DMS153 (cell line): ENCODE measurements at regions not wholly inside any gene's neighbourhood (a gene's known extent, or its start where the extent isn't known, plus 50 kb on each side); places are given as distances from the start of the nearest gene placed in this dataset.
"Not testable (repeated sequence)": the region's sequence is repeated elsewhere in the genome, so short reads cannot be mapped to it uniquely, and the experiment has no call there.

Experiments used
- DNase-seq: peaks from one replicate; lab custom pipeline; 2025; lab: John Stamatoyannopoulos, UW

DNA sequence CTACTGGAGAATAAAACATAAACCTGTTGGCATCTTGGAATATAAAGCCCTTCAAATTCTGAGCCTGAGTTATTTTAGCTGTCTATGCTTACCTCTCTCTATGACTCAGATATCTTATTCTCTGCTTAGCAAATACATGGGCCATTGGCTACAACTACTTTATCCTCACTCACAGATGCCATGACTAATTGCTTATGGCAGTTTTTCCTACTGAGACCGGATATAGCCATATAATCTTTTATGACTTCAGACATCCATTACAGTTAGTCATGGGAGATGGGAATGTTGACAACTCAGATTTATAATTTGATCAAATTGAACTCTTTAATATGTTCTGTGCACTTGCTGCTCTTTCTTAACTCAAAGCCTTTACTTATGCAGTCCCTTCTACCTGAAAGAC lies 502.4 kb upstream of the ATP2B1 start:
- DNase-seq = no peak

DNA sequence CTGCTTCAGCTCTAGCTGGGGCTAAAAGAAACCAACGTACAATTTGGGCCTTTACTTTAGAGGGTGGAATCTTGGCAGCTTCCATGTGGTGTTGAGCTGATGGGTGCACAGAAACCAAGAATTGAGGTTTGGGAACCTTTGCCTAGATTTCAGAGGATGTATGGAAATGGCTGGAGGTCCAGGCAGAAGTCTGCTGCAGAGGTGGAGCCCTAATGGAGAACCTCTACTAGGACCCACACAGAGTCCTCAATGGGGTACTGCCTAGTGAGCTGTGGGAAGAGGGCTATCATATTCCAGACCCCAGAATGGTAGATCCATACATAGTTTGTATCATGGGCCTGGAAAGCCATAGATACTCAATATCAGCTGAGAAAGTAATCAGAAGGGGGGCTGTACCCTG lies 500.4 kb upstream of the ATP2B1 start:
- no peak for DNase-seq

DNA sequence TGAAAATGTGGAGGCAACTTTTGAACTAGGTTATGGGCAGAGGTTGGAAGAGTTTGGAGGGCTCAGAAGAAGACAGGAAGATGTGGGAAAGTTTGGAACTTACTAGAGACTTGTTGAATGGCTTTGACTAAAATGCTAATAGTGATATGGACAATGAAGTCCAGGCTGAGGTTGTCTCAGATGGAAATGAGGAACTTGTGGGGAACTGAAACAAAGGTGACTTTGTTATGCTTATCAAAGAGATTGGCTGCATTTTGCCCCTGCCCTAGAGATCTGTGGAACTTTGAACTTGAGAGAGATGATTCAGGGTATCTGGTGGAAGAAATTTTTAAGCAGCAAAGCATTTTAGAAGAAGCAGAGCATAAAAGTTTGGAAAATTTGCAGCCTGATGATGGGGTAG lies 499.7 kb upstream of the ATP2B1 start:
- not testable (repeated sequence) for DNase-seq

DNA sequence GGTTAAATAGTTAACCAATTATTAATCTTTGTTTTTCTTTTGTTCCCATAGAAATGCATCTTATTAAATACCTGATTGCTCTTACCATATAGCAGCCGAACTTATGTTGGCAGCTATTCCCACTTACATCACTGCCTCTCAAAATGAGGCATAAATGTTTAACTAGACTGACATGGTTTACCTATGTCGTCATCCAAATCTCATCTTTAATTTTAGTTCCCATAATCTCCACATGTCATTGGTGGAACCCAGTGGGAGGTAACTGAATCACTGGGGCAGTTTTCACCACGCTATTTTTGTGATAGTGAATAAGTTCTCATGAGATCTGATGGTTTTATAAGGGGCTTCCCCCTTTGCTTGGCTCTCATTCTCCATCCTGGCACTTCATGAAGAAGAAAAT lies 499.2 kb upstream of the ATP2B1 start:
- no peak for DNase-seq

DNA sequence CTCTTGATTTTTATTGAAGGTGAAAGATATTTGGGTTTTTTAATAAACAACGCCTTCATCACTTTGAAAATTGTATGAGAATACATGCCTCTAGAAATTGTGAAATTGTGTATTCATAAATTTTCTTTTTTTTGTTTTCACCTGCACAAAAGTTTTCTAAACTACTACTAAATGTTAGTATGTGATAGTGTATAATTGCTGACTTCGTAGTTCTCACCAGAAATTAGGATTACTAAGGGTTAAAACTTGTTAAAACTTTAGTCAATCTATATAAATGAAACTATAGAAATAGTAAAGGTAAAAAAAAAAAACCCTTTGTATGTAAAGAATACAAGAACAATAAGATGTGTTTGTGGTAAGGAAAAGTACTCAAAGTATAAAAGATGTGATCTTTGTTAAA lies 496.5 kb upstream of the ATP2B1 start:
- DNase-seq = no peak

DNA sequence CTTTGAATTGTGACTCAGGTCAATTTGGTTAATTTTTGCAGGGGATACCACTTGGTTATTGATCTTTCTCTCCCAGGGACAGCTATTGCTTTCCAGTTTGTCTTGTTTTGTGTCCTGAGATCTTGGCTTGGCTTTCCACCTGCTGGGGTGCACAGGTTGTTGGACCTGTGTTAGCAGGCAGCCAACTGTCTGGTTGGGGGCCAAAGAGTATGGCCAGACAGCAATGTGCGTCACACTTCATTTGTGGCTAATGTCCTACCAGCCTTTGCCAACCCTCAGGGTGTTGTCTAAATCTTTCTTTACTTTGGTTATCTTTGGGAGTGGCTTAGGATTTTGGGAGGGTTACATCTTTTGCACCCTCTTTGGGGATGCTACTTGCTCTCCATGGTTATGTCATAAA lies 494.9 kb upstream of the ATP2B1 start:
- DNase-seq = no peak

DNA sequence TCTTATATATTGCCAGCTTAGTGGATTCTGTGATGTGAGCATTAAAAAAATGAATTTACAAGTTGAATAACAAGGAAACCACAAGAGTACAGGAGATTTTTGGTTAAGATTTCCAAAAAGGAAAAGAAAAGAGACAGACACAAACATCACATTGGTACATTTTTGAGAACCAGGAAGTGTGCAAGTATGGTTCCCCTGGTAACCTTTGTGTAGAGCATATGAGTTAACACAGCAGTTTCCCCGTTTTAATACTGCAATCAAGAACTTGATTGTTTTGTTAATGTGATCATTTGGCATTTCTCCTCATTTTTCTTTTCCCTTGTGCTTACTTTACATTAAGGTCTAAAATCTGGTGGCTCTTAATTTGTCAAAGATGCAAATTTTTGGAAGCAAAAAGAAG lies 490.4 kb upstream of the ATP2B1 start:
- no peak for DNase-seq

DNA sequence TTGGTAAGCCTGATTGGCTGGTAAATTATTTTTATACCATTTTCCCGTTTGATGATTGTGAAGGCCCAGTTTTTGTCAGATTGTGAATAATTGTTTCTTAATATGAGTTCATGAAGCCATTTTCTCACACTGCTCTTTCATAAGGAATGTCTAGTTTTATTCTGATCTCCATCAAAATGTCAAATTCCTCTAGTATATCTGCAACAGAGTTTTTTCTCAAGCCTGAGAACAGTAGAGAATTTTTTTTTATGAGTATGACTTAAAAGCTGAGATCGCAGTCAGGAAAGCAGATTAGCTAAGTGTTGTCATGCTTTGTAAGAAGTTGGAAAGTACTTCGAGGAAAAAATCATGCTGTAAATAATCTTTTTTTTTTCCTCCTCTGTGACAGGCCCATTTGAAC lies 484.9 kb upstream of the ATP2B1 start:
- no peak for DNase-seq

DNA sequence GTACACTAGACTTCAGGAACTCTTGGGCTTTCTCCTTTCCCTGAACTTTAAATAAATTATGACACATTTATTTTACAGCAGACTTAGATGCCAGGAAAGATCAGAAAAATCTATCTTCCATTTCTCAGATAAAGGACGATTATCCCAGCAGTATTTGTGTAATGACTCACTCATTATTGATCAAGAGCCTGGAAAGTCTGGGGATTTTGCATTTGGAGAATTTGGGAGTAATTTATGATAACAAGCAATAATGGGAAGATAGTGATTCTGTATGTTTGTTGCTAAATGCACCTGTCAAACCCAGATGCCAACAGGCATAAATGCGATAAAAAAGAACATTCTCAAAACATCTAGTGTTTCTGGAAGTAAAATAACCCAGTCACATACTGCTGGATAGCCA lies 480.2 kb upstream of the ATP2B1 start:
- DNase-seq = no peak

DNA sequence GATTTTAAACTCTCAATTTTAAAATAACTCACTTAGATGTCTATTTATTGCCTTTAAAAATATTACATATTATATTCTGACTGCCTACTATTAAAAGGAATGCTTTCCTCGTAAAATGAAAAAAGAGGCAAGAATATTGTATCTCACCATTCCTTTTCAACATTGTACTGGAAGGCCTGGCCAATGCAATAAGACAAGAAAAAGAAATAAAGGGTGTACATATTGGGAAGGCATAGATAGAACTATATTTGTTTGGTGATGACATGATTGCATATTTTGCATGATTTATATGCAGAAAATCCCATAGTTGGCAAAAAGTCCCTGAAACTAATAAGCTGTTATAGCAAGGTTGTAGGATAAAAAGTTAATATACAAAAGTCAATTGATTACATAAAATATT lies 474.6 kb upstream of the ATP2B1 start:
- no peak for DNase-seq

DNA sequence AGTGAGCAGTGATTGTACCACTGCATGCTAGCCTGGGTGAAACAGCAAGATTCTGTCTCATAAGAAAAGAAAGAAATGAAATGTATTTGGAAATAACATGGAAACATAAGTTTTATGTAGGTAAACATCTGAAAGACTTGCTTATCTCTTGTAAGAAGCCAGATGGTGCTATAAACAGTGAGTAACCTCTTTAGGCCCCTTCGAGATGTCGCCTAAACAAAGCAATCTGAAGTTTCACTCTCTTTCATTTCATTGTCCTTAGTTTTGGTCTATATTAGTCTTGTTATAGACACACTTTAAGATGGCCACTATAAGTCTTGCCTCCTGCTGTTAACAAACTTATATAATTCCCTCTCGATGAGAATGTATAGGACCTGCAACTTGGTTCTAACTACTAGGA lies 472.6 kb upstream of the ATP2B1 start:
- no peak for DNase-seq

DNA sequence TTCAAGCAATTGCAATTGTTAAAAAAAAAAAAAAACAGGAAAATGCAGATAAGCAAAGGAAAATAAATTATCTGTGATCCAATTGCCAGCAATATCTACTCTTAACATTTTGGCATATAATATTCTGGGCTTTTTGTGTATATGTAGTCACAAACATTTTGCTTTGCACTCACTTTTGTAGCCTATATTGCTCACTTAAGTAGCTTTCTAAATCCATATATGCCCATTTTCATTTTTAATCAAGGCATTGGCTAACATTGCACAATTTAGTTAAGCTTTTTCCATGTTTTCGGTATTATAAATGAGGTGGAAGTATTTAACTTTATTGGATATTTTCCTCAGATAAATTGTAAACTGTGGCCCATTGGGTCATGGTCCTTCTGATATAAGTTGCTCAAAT lies 466.3 kb upstream of the ATP2B1 start:
- DNase-seq = no peak

DNA sequence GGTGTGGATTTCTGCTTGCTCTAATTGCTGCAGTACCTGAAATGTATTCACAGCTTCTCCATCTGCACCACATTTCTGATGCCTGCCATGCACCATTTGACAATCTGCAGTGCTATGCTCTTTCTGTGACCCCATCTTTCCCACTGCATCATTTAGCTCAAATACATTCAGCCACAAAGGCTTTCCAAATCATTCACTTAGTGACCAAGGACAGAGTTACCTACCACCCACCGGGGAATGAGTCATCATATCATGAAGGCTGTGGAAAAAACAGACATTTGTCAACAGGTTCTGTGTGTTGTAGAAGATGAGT lies 465.5 kb upstream of the ATP2B1 start:
- DNase-seq = peak; percentile 9

DNA sequence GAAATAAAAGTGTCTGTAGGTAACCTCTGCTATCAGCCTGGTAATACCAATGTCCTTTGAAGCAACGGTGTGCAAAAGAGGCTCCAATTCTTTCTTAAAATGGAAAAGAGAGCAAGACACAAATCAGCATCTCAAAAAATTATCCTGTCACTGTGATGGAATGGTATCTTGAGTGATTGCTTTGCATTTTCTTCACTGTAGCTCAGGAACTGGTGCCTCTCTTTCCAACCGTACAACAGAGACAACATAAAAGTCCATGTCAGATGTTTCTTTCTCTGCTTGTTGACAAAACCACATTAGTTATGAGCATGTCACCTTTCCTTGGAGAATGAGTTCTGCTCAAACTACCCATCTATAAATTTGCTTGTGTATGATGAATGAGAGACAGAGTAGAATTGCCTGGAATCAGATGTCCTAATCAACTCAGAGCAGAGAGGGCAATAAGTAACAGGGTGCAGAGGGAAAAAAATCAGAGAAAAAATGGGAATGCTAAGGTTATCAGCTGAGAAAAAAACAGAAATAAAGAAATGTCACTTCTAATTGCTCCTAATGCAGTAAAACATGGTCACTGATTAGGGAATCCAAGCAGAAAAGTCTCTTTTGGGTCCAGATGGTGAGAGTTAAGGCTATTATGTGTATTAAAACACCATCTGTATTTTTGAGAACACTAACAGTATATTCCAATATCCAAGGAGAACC lies 465.0 kb upstream of the ATP2B1 start:
- DNase-seq = no peak

DNA sequence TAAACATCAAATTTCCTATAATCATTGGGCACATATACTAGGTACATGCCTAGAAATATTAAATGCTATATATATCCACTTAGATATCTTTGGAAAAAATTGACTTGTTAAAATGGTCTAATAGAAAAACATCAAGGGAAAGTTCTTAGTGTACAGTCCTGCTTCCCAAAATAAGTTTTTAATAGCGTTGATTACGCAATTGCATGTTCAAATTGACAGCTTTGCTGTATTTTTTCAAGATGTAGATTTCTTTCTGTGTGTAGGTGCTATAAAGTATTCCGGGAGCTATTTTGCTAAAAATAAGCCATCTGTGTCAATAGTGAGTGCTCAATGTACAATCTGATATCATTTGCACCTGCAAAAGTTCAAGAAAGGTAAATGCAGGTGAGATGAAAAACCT lies 463.9 kb upstream of the ATP2B1 start:
- DNase-seq = no peak

DNA sequence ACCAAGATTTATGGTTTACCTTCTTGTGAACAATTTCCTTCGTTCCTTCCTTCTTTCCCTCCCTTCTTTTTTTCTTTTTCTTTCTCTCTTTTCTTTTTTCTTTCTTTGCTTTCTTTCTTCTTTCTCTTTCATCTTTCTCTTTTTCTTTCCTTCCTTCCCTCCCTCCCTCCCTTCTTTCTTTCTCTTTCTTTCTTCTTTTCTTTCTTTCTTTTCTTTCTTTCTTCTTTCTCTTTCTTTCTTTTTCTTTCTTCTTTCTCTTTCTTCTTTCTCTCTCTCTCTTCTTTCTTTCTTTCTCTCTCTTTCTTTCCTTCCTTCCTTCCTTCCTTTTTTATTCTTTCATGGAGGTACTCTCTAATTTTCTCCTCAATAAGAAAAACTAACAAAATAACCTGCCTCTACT lies 462.1 kb upstream of the ATP2B1 start:
- no peak for DNase-seq

DNA sequence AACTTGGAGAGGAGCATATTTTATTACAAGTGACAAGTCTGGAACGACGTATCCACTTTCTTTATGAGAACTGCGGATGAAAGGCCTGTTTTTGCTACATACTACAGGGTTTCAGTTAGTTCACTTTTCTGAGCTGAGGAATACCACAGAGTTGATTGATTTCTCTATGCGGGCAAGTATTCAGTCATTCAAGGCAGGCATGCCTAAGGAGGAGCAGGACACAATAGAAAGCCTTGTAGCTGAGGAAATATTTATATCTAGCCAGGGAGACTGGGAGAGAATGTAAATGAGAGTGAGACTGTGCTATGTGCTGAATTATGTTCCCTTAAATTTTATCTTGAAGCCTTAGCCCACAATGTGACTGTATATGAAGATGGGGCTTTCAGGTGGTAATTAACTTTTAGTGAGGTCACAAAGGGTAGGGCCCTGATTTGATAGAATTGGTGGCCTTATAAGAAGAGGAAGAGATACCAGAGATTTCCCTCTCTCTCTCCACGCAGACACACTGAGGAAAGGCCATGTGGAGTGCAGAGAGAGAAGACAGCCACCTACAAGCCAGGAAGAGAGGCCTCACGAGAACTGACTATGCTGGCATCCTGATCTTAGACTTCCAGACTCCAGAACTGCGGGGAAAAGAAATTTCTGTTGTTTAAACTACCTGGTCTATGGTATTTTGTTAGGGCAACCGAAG lies 459.0 kb upstream of the ATP2B1 start:
- no peak for DNase-seq

DNA sequence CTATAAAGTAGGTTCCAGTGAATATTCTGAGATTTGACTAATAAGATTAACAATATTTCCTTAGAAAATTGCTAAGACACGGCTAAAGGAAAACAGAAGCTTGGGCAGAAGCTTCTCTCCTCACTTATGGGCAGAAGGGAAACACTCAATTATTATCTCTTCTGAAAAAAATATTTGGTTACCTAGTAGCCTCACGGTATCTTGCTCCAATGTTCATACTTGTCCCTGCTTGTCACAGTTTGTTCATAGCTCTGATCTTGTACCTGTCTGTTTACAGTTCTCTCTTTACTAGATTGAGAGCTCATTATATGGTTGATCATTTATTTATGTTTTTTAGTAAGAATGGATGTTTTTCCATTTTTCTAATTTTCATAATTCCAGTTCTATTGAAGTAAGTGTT lies 458.0 kb upstream of the ATP2B1 start:
- no peak for DNase-seq

DNA sequence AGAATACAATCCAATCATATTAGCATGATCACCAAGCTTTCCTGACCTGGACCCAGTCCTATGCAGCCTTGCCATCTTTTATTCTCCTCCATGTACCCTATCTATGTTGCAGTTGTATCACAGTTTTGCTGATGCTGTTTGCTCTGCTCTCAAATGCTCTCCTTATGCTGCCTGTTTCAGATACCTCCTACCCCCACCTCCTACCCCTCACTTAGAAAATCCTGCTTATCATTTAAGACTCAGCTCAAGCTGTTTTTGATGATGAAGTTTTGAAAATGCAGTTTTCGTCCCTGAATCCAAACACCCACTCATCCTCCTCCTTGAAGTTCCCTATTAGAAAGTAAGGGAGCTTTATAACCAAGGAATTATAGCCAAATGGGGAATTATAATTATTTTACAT lies 457.4 kb upstream of the ATP2B1 start:
- DNase-seq = no peak

DNA sequence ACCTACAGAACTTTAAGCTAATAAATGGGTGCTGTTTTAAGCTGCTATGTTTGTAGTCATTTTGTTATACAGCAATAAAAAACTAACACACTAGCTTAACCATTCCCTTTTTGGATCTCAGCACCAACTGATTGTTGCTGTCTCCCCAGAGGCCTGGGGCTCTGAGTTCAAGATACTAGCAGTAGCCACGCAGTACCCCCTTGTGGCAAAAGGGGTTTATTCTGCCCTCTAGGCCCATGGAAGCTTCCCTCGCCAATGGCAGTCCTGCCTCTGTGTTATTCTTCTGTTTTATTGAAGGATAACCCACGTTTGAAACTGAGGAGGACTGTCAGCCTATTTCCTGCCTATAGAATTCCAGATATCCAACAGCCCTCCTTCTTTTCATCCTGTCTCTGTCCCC lies 455.3 kb upstream of the ATP2B1 start:
- no peak for DNase-seq

DNA sequence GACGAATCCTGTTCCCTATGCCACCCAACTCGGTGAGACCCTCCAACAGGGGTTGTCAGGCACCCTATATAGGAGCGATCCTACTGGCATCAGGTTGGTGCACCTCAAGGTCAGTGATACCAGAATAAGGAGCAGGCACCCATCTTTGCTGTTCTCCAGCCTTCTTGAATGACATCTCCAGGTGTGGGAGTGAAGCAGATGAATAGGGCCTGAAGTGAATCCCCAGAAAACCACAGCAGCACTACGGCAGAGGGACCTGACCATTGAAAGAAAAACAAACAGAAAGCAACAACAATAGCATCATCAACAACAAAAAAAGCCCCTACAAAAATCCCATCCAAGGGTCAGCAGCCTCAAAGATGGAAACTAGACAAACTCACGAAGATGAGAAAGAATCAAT lies 445.2 kb upstream of the ATP2B1 start:
- DNase-seq = no peak

DNA sequence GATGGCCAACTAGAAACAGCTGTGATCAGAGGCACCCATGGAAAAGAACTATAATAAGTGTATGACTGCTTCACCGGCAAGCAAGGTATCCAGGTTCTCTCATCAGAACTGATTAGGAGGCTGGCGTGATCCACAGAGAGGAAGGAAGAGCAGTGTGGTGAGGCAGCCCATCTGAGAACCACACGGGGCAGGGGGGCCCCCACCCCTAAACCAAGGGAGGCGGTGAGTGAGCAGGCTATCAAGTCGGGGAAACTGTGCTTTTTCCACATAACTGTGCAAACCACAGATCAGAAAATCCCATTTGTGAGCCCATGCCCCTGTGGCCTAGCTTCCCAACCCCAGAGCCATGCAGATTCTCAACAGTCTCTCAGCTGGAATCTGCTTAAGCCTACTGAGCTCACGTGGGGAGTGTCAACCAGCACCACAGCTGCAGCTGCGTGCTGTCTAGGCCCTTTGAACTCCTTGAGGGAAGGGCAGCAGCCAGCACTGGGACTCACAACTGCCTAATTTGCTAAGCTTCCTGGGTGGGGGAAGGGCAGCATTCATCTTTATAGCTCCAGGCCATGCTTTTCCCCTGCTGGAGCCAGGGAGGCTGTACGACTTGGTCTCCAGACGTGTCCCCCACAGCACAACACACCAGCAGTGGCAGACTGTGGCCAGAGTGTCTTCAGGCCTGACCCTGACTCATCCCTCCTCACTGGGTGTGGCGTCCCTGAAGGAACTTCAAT lies 444.4 kb upstream of the ATP2B1 start:
- DNase-seq = no peak

DNA sequence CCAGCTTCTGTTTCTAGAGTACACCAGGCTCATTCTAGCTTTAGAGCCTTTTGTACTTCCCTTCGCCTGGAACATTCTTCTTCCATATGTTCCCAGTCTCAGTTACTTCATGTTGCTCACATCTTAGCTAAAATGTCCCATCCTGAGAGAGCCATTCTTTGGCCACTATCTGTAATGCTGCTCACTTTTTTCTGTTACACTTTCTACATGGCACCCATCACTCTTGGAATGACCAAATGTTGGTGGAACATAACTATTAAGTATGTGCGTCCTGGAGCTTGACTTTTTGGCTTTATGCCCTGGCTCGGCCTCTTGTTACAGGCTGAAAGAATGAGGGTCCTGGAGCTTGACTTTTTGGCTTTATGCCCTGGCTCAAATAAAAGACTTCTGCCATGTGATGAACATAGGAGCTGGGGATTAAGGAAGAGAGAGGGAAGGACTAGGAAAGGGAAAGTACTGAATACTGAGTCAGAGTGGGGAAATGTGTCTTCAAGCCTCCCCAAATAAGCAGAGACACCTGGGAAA lies 442.9 kb upstream of the ATP2B1 start:
- DNase-seq = no peak
